Amygdala (tissue), 56 donors: ENCODE measurements at regions not wholly inside any gene's neighbourhood (a gene's known extent, or its start where the extent isn't known, plus 50 kb on each side); places are given as distances from the start of the nearest gene placed in this dataset.
"Not testable (repeated sequence)": the region's sequence is repeated elsewhere in the genome, so short reads cannot be mapped to it uniquely, and the experiment has no call there.

ENCODE experiments used
- DNase-seq, 56 donors: peaks; one replicate each; lab custom pipeline; 2025; lab: John Stamatoyannopoulos, UW

- DNase-seq = no peak
Observed at GRCh38 chr13:78540058-78540457, 63.3 kb downstream of the POU4F1 start.

- not testable (repeated sequence) for DNase-seq
Observed at GRCh38 chr13:78526044-78526443, 77.3 kb downstream of the POU4F1 start.

- DNase-seq = no peak
Observed at GRCh38 chr13:78524936-78525335, 78.4 kb downstream of the POU4F1 start.

DNA sequence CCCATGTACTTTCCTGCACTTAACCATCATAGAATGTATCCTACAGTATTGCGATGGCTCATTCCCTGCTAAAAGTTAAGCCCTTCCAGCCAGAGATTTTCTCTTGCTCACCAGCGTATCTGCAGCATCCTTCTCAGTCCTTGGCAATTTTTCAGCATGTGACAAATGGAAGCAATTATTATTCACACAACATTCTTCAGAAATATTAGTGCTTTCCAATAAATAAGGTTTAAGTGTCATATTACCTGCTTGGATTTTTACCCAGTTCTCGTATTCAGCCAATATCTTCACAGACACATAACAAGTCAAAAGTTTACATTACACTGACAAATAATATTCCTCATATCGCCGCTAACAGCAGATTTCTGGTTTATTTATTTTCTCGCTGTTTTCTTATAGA is 82.3 kb downstream of the POU4F1 start:
- no peak for DNase-seq

GRCh38 chr13:78520425-78520824 is 82.9 kb downstream of the POU4F1 start:
- DNase-seq = no peak

DNA sequence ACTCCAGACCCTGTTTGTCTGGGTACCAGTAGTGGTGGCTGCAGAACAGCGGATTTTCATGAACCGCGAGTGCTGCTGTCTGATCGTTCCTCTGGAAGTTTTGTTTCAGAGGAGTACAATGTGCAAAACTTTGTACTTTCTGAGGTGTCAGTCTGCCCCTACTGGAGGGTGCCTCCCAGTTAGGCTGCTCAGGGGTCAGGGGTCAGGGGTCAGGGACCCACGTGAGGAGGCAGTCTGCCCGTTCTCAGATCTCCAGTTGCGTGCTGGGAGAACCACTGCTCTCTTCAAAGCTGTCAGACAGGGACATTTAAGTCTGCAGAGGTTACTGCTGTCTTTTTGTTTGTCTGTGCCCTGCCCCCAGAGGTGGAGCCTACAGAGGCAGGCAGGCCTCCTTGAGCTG is 84.9 kb downstream of the POU4F1 start:
- DNase-seq = not testable (repeated sequence)

DNA sequence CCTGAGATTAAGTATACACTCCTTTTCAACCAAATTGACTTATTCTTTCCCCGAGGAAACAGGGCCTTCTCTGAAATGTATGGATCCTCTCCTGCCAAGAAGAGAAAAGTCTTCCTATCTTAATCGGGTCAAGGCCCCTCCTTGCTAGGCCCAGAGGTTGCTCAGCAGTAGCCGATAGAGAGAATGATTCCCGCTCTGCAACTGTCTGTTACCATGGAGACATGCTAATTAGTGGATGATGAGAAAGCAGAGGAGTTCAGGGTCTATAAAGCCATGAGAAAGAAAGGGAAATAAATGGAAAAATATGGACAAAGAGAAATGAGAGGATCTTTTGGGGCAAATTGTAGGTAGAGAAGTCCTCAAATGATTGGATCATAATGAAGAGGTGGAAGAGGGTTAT is 103.5 kb downstream of the POU4F1 start:
- DNase-seq = no peak

DNA sequence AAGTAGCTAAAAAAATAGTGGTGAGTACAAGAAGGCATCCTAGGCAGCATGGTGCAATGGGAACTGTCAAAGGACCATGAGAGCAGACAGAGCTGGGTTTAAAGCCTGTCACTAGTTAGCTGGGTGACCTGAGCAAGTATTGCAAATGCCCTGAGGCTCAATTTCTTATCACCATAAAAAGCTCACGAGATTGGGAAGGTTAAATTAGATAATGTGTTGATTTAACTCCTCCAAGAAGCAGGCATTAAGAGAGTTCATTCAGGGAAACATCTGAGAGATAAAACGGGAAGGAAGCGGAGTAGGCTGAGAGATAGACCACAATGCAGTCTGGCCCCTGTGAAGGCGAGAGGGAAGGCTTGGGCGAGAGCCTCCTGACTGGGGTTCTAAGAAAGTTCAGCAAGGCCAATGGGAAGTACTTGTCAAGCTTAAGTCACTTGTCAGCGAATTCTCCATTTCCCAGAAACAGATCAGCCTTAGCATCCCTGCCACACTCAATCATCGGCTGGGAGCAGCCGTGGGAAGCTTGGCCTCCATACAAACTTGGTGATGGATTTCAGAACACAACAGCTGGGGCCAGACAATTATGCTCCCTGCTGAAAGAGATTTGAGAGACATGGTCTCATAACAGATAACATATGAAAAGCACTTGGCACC is 105.5 kb downstream of the POU4F1 start:
- no peak for DNase-seq

DNA sequence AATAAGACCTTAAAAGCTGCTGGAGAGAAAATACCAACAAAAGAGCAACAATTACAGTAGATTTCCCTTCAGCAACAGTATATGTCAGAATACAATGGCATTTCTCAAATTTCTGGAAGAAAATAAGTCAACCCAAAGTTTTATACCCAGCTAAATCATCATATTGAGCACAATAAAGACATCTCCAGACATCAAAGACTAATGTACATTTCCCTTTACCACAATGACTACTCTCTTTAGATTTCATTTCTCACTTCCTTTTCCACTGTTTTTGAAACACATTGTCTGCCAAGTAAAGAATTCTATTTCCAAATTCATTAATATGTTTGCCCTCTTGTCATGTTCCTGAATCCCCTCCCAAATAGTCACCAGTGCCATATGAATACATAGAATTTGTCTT is 111.4 kb downstream of the POU4F1 start:
- no peak for DNase-seq

- not testable (repeated sequence) for DNase-seq
Observed at GRCh38 chr13:78490225-78490624, 113.1 kb downstream of the POU4F1 start.

GRCh38 chr13:78487707-78488106 is 115.6 kb downstream of the POU4F1 start:
- DNase-seq = no peak

DNA sequence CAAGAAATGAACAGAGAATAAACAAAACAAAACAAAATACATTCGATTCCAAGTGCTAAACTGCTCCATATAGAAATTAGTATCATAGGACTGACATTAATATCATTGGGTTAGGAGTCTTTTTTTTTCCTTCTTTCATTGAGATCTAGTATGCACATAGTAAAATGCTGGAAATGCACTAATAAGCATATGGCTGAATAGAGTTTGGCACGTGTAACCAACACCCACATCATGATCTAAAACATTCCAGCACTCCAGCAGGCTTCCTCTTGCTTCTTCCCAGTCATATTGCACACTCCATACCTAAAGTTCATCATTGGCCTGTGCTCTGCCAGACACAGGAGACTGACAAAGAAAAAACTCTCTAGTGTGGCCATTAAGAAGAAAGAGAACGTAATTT is 117.5 kb downstream of the POU4F1 start:
- DNase-seq = no peak

- no peak for DNase-seq
Observed at GRCh38 chr13:78478183-78478582, 125.2 kb downstream of the POU4F1 start.

GRCh38 chr13:78476910-78477309 is 126.4 kb downstream of the POU4F1 start:
- DNase-seq = no peak

GRCh38 chr13:78468621-78469020 is 134.7 kb downstream of the POU4F1 start:
- no peak for DNase-seq

- DNase-seq = no peak
Observed at GRCh38 chr13:78465250-78465649, 138.1 kb downstream of the POU4F1 start.

DNA sequence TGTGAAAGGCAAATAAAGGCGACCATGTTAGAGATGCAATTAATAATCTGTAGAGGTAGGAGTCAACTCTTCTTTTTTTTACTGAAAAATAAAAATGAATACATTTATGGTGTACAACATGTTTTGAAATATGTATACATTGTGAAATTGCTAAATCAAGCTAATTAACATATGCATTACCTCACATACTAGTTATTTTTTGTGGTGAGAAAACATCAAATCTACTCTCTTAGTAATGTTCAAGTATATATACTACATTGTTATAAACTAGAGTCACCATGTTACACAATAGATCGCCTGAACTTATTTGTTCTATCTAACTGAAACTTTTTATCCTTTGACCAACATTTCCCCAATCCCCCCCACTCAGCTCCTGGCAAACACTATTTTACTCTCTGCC is 143.2 kb downstream of the POU4F1 start:
- DNase-seq = no peak

DNA sequence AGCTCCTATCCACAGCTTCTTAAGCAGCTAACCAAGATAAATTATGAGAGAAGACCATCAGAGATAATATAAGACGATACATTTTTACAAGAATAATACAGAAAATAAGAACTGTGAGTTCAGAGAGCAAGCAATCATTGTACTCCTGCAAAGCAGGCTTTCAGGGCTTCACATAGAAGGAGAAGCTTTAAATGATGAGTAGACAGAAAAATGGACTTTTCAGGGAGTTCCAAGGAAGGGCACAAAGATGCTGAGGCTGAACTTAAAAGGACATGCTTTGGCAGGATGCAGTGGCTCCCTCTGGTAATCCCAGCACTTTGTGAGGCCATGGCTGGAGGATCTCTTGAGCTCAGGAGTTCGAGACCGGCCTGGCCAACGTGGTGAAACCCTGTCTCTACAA is 159.5 kb downstream of the POU4F1 start:
- DNase-seq = no peak

DNA sequence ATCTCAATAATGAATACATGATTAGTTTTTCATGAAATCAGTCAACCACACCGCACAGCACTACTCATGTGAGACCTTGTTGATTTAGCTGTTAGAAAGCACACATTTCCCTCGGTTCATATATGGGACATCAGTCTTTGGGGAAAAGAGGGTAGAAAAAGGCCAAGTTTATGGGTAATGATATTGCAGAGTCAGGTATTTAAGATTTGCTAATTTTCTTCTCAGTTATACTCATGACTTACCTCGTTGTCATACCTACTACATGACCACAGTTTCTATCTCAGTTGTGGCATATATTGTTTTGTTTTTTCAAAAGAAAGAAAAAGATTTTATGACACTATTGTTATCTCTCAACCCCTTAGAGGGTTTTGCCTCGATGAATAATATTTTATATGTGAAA is 165.6 kb downstream of the POU4F1 start:
- DNase-seq = no peak

DNA sequence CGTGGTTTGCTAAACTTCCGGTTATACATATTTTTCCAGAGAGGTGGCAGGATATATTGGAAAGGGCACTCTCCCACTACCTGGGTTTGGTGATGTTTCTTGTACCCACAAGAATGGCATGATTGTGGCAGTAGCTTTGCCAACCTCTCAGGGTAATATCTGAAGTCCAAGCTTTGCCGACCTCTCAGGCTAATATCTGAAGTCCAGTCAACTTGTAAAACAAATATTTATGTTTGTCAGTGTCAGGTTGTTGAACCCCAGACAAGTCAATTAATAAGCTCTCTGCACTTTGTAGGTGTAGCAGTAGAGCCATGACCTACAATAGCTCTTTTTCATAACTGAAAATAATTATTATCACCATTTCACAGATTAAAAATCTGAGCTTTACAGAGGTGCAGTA is 167.0 kb downstream of the POU4F1 start:
- no peak for DNase-seq

DNA sequence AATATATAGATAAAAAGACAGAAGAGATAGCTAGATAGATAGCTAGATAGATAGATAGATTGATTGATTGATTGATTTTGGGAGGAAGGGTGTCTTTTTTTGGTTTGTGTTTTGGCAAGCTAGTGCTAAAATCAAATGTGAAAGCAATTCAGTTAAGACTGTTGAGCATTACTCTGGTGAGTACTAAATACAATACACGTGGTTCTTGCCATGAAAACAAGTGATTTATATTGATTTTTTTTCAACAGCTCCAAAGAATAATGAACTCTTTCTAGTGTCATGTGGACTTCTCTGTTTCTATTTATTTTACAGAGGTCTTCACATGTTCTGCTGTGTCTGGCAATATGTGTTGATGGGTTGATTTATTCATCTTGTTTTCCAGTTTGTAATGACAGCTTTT is 172.0 kb downstream of the POU4F1 start:
- DNase-seq = no peak

DNA sequence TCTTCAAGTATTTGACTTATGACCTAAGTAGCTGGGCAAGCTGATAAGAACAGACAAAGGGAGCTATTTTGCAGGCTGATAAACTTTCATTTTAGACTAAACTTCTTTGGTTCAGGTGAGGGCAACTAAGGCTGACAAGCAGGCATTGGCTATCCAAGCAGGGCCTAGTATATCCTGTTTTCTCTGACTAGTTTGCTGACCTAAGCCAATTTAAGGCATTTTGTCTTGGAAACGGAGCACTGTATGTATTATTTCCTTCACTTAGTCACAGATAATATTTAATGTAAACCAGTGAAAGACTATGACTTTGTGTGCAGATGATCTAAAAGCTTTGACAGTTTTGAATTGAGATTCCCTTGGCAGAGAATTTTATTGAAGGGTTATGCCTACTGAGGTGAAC is 172.5 kb downstream of the POU4F1 start:
- no peak for DNase-seq

- DNase-seq = peak in 1 of 56 donors; percentile 0
Observed at GRCh38 chr13:78430166-78430791, 173.1 kb downstream of the POU4F1 start.
